DND-41 (cell line): ENCODE measurements at regions not wholly inside any gene's neighbourhood (a gene's known extent, or its start where the extent isn't known, plus 50 kb on each side); places are given as distances from the start of the nearest gene placed in this dataset.

Experiments
- ATAC-seq: fragments of 200-7000 bp; cut with Tn5 transposase; 3 replicates; pipeline ENCODE4 v1.9.1; 2021; ENCODE audit warnings: low read depth; ENCODE audit not compliant: insufficient read depth
- DNase-seq: peaks from one replicate; pipeline ENCODE4 v3.0.0-alpha.2; 2020
- H2AFZ ChIP-seq: 2 replicates; pipeline ENCODE4 v1.6.0; 2012; ENCODE audit warnings: low read depth, low read length
- H3K27ac ChIP-seq: 2 replicates; pipeline ENCODE4 v1.5.1; 2012; ENCODE audit warnings: low read length, inconsistent platforms
- H3K27me3 ChIP-seq: fragments of 200-600 bp; sonication (generic); 2 replicates; pipeline ENCODE4 v1.6.0; 2012; ENCODE audit warnings: low read length, mild to moderate bottlenecking, inconsistent platforms; ENCODE audit not compliant: insufficient read depth, poor library complexity
- H3K36me3 ChIP-seq: 2 replicates; pipeline ENCODE4 v1.5.1; 2012; ENCODE audit warnings: low read length, inconsistent platforms; ENCODE audit not compliant: insufficient read depth
- H3K4me1 ChIP-seq: 2 replicates; pipeline ENCODE4 v1.5.1; 2012; ENCODE audit warnings: mild to moderate bottlenecking, low read length; ENCODE audit not compliant: insufficient read depth
- H3K4me2 ChIP-seq: 2 replicates; pipeline ENCODE4 v1.6.0; 2012; ENCODE audit warnings: mild to moderate bottlenecking, moderate library complexity, low read length, inconsistent platforms; ENCODE audit not compliant: insufficient read depth
- H3K4me3 ChIP-seq, 2 experiments: fragments of 200-600 bp in 1 of 2; shearing (Covaris generic) in 1 of 2; 2 replicates each; pipeline ENCODE4 v1.5.1; 2012 to 2016; ENCODE audit warnings: inconsistent platforms in 2 of 2, low read length in 2 of 2, mild to moderate bottlenecking in 2 of 2, low read depth in 1 of 2, moderate library complexity in 1 of 2
- H3K79me2 ChIP-seq: 2 replicates; pipeline ENCODE4 v1.6.0; 2012; ENCODE audit warnings: low read length, inconsistent platforms; ENCODE audit not compliant: insufficient read depth
- H3K9ac ChIP-seq: 2 replicates; pipeline ENCODE4 v1.6.0; 2012; ENCODE audit warnings: low read depth, mild to moderate bottlenecking, inconsistent platforms, low read length, moderate library complexity
- H3K9me3 ChIP-seq: 2 replicates; pipeline ENCODE4 v1.5.1; 2012; ENCODE audit warnings: low read length, moderate library complexity, mild to moderate bottlenecking, inconsistent platforms; ENCODE audit not compliant: insufficient read depth, severe bottlenecking
- H4K20me1 ChIP-seq: 2 replicates; pipeline ENCODE4 v1.6.0; 2012; ENCODE audit warnings: low read length; ENCODE audit not compliant: insufficient read depth
- CTCF ChIP-seq: IDR thresholded peaks from 2 replicates; pipeline ENCODE4 v1.5.1; 2012; ENCODE audit warnings: borderline replicate concordance, low read length, moderate library complexity, mild to moderate bottlenecking; ENCODE audit not compliant: poor library complexity, severe bottlenecking; ENCODE audit errors: extremely low read depth
- EZH2 ChIP-seq: IDR thresholded peaks from 3 replicates; pipeline ENCODE4 v1.6.1; 2012; ENCODE audit warnings: borderline replicate concordance, low read depth, mild to moderate bottlenecking, moderate library complexity, low read length, inconsistent platforms; ENCODE audit not compliant: severe bottlenecking

DNA sequence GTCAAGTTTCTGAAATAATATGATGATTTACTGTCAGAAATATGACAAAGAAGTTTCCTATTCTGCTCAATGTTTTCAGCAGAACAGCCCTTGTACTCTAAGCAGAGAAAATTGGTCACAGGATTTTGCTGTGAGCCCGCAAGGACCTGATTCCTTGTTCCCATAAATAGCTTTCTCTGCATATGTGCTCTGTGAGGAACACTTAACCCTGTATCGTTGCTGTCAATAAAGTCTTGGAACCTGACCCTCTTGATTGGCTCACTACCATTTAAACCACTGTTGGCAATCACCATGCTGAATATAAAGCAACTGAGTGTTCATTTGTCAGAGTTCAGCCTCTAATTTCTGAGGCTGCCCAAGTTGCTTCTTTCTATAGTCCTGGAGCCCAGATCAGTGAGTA is 158.2 kb upstream of the NOCT start:
- Histone ChIP-seq H3K9me3 (no peaks in the 10 kb centered on the region), H3K27me3 (peaks cover 9% of the 10 kb centered on the region), H3K9ac (no peak overlapping the region), H3K4me1 (no peaks in the 10 kb centered on the region), H4K20me1 (no peaks in the 10 kb centered on the region), H3K79me2 (no peaks in the 10 kb centered on the region), H3K4me2 (no peak overlapping the region), H2AFZ (no peak overlapping the region), H3K4me3 (no peak overlapping the region), H3K36me3 (no peaks in the 10 kb centered on the region), H3K27ac (no peak overlapping the region)
- no peak for DNase-seq
- no peak for ATAC-seq
- no peak for TF ChIP-seq EZH2
- TF ChIP-seq CTCF, result no peak

- Histone ChIP-seq H3K36me3 (no peaks in the 10 kb centered on the region), H4K20me1 (no peaks in the 10 kb centered on the region), H3K4me1 (no peaks in the 10 kb centered on the region), H3K27ac (no peak overlapping the region), H3K27me3 (peaks cover 4% of the 10 kb centered on the region), H2AFZ (no peak overlapping the region), H3K4me2 (no peak overlapping the region), H3K4me3 (no peak overlapping the region), H3K9me3 (no peaks in the 10 kb centered on the region), H3K79me2 (no peaks in the 10 kb centered on the region), H3K9ac (no peak overlapping the region)
- DNase-seq (no peak), ATAC-seq (no peak)
- TF ChIP-seq EZH2, result no peak
- no peak for TF ChIP-seq CTCF
These were observed 162.9 kb upstream of the NOCT start for GRCh38 chr4:138852681-138853080.

DNA sequence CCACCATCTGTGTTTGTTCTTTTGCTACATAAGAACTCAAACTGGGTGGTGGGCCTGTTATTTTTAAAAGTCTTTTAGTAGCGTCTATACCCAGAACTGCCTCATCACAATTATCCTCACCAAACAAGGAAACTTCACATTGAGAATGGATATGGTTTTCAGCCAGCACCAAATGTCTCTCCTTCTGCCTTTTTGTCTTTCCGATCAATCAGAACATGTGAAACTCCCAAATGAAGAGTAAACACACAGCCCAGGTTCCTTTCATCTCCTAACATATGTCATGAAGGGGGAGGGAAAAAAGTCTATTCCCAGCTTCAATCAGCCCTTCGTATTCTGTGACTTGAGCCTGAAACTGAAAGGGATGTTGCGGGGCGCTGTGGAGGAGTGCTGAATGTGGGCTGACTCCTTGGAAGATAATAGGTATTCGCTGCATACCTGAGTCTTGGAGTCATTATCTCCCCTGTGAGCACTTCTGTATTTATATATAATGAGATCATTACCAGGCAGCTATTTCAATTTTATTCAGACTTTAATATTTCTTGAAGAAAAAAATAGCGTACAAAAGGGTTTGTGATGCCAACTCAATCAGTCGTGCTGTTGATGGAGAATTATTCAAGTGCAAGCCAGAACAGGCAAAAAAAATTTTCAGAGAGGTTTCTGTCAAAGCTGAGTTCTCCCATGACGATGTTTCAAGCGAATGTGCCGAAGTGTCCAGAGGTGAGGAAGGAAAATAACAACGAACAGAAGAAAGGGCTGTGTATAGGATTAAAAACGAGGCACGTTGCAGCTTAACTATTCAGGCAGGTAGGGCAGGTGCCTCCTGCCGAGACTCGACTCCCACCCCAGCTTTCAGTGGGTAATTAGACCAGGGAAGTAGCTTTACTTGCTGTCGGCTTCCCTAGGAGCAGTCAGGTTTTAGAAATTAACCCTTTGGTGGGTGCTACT is 163.9 kb upstream of the NOCT start:
- Histone ChIP-seq H4K20me1 (no peaks in the 10 kb centered on the region), H3K4me1 (no peaks in the 10 kb centered on the region), H2AFZ (no peak overlapping the region), H3K4me2 (no peak overlapping the region), H3K27ac (no peak overlapping the region), H3K9ac (no peak overlapping the region), H3K79me2 (no peaks in the 10 kb centered on the region), H3K36me3 (no peaks in the 10 kb centered on the region), H3K9me3 (no peaks in the 10 kb centered on the region), H3K4me3 (no peak overlapping the region), H3K27me3 (peaks cover 7% of the 10 kb centered on the region)
- ATAC-seq (no peak), DNase-seq (no peak)
- TF ChIP-seq CTCF (no peak), EZH2 (no peak)
